ENCODE measurements at regions not wholly inside any gene's neighbourhood (a gene's known extent, or its start where the extent isn't known, plus 50 kb on each side); places are given as distances from the start of the nearest gene placed in this dataset.

DNA sequence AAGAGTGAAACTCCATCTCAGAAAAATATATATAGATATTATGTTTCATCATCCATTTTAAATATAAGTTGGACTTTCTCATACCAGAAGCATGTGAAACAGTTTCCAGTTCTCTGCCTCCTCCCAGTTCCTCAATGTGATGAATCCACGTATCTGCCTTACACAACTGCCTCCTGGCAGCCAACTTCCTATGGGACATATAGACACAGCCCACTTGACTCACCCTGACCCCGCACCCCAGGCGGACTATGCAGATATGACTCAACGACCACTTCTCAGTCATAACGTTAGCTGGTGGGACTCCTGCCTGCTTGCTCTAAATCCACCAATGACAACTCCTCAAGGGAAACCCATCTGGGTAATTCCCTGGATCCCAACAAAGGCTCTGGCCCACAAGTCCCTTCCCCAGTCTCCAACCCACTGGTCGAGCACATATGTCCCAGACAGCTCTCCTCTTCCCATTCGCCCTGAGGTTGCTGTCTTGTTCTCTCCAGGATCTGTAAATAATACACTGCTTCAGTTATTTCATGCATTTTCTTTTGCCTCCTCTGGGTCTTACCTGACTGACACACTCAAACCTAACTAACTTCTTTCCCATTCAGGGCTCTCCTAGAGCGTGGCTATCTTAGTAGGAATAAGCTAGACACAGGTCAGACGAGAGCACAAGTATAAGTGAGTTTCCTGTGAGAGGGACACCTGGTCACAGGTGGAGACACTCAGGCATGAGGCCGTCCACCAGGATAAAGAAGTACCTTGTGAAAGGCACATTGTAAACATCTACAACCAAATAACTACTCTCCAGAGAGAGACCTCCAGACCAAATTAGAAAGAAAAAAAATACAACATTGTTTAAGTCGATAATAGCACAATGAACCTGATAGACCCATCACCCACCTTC lies 548.5 kb downstream of the CD83 start:
- no peak overlapping the region for H2AK5ac ChIP-seq (ENCODE audit: insufficient read length, low read length)
- H3K27me3 Mint-ChIP-seq (ENCODE audit: low read depth): no peaks in the 10 kb centered on the region
- H2BK12ac ChIP-seq (ENCODE audit: insufficient read length, low read depth, low read length): no peak overlapping the region
- no peak overlapping the region for H3K9ac ChIP-seq (ENCODE audit: extremely low read depth, insufficient read length, low read length)
- H3K27ac Mint-ChIP-seq: no peak overlapping the region; a peak in 2 of 7 replicates
- no peak overlapping the region for H2BK120ac ChIP-seq (ENCODE audit: low read depth, low read length, poor library complexity, severe bottlenecking)
- no peaks in the 10 kb centered on the region for H3K23me2 ChIP-seq (ENCODE audit: insufficient read length, low read depth, low read length, poor library complexity, severe bottlenecking)
- no peak for DNase-seq
- TF ChIP-seq, protein P1, sequence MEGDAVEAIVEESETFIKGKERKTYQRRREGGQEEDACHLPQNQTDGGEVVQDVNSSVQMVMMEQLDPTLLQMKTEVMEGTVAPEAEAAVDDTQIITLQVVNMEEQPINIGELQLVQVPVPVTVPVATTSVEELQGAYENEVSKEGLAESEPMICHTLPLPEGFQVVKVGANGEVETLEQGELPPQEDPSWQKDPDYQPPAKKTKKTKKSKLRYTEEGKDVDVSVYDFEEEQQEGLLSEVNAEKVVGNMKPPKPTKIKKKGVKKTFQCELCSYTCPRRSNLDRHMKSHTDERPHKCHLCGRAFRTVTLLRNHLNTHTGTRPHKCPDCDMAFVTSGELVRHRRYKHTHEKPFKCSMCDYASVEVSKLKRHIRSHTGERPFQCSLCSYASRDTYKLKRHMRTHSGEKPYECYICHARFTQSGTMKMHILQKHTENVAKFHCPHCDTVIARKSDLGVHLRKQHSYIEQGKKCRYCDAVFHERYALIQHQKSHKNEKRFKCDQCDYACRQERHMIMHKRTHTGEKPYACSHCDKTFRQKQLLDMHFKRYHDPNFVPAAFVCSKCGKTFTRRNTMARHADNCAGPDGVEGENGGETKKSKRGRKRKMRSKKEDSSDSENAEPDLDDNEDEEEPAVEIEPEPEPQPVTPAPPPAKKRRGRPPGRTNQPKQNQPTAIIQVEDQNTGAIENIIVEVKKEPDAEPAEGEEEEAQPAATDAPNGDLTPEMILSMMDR (conservative IDR thresholded peaks at IDR 0.05): no peak
- H3K14ac ChIP-seq (ENCODE audit: insufficient read depth, low read length): no peak overlapping the region
- H3K4ac ChIP-seq (ENCODE audit: low read depth, low read length): no peak overlapping the region
- no peaks in the 10 kb centered on the region for H3K79me1 ChIP-seq (ENCODE audit: insufficient read depth, low read depth, low read length, poor library complexity, severe bottlenecking)
- no peaks in the 10 kb centered on the region for H3K79me2 ChIP-seq (ENCODE audit: insufficient read depth, low read length)
- no peaks in the 10 kb centered on the region for H3K4me1 ChIP-seq (ENCODE audit: insufficient read depth, low read length)
- H4K8ac ChIP-seq (replicated peaks; ENCODE audit: insufficient read length, low read depth, low read length): no peak overlapping the region
- no peaks in the 10 kb centered on the region for H4K20me1 ChIP-seq (ENCODE audit: control insufficient read depth, insufficient read depth, insufficient read length)
- no peak overlapping the region for H3K4me3 Mint-ChIP-seq
- H3K9me3 Mint-ChIP-seq: no peaks in the 10 kb centered on the region
- no peak overlapping the region for H3K27ac ChIP-seq (ENCODE audit: insufficient read length, low read depth, low read length)
- H2BK5ac ChIP-seq (ENCODE audit: insufficient read length, low read length): no peak overlapping the region
- no peak overlapping the region for H2BK15ac ChIP-seq (ENCODE audit: low read depth, low read length)
- H3T11ph ChIP-seq (ENCODE audit: low read length): no peak overlapping the region
- H3K23ac ChIP-seq (ENCODE audit: insufficient read length, low read depth, low read length): no peak overlapping the region
- H2BK20ac ChIP-seq (ENCODE audit: low read depth, low read length, poor library complexity, severe bottlenecking): no peak overlapping the region
- H3K9me3 ChIP-seq (ENCODE audit: control insufficient read depth, low read depth, low read length): no peaks in the 10 kb centered on the region
- no peaks in the 10 kb centered on the region for H3K27me3 ChIP-seq (ENCODE audit: insufficient read depth, low read length)
- H3K18ac ChIP-seq (ENCODE audit: insufficient read length, low read depth, low read length): no peak overlapping the region
- no CpG with 5 or more reads among the region's 11 CpGs for WGBS (ENCODE audit: extremely low coverage, insufficient read length, low lambda C conversion rate)
- no peaks in the 10 kb centered on the region; a peak in 1 of 7 replicates for H3K36me3 Mint-ChIP-seq (ENCODE audit: insufficient read depth in 1 of 3, low read depth in 3 of 3)
- no peak overlapping the region for H3K56ac ChIP-seq (ENCODE audit: insufficient read length, low read depth, low read length)
- no peak overlapping the region for H4K91ac ChIP-seq (ENCODE audit: insufficient read length, low read depth, low read length)
- peaks cover 11 to 14% of the 10 kb centered on the region in 2 experiments for H3K4me1 Mint-ChIP-seq
- no peak overlapping the region for H4K5ac ChIP-seq (ENCODE audit: insufficient read length, low read depth, low read length)
- no peak overlapping the region for H2AFZ ChIP-seq (ENCODE audit: low read length)
- H3K4me2 ChIP-seq (ENCODE audit: insufficient read depth, insufficient read length, low read length): no peak overlapping the region
